Hindlimb muscle (tissue), 1 donor: ENCODE measurements at regions not wholly inside any gene's neighbourhood (a gene's known extent, or its start where the extent isn't known, plus 50 kb on each side); places are given as distances from the start of the nearest gene placed in this dataset.
A peak's percentile ranks its signal among the peaks of the same experiment; 100 is the strongest.
"Not testable (repeated sequence)": the region's sequence is repeated elsewhere in the genome, so short reads cannot be mapped to it uniquely, and the experiment has no call there.

ENCODE experiments used
- DNase-seq: peaks from one replicate; pipeline ENCODE4 v3.0.0-alpha.2; 2013

- DNase-seq: no peak
These were observed 616.9 kb upstream of the GHITM start for GRCh38 chr10:83522456-83522855.

- DNase-seq: no peak
These were observed 616.4 kb upstream of the GHITM start for GRCh38 chr10:83522881-83523386.

- DNase-seq: no peak
These were observed 611.4 kb upstream of the GHITM start for GRCh38 chr10:83527934-83528333.

DNA sequence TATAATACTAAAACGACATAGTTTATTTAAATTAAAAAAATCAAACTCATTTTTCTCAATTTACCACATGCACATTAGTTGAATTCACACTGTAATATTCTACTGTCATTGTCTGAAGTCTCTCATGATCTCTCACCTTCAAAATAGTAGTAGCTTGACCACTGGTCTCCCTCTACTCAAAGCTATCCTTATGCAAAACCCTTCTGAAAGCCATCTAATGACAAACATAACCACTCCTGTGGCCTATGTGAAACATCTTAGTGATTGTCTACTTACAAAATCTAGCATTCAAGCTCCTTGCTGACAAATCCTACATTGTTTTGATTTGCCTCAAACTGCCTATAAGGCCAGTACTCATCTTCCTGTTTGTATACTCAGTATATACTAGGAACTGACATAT lies 606.0 kb upstream of the GHITM start:
- DNase-seq: no peak

DNA sequence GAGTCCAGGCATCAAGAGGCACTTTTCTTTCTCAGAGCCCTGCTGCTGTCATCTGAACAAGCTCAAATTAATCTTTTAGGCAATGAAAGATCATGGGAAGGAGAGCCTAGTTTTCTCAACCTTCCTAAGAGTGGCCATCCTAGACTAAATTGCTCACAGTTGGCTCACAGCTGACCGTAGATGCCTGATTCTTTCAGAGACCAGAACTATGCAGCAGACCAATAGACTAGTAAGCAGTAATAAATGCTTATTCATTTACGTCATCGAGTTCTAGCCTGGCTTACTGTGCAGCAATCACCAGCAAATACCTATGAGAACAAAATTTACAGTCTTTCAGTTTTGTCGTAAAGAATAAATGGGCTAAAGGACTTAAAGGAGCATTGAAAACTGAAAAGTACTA lies 602.9 kb upstream of the GHITM start:
- no peak for DNase-seq

DNA sequence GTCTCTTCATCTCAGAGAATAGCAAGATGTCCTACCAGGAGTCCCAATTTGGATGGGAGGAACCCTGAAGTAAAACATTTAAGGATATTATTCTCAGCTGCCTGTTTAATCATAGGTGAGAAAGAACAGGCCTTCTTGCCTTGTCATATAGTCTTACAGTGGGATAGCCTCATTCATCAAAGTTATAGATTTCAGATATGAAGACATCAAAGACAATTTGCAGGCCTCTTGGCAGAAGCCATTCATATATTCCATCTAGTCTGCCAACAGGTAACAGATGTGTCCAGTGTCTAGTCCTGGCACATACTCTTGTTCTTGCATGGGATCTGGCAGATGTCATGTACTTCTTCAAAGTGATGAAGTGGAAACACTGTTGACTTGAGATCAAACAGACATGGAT lies 601.3 kb upstream of the GHITM start:
- no peak for DNase-seq

DNA sequence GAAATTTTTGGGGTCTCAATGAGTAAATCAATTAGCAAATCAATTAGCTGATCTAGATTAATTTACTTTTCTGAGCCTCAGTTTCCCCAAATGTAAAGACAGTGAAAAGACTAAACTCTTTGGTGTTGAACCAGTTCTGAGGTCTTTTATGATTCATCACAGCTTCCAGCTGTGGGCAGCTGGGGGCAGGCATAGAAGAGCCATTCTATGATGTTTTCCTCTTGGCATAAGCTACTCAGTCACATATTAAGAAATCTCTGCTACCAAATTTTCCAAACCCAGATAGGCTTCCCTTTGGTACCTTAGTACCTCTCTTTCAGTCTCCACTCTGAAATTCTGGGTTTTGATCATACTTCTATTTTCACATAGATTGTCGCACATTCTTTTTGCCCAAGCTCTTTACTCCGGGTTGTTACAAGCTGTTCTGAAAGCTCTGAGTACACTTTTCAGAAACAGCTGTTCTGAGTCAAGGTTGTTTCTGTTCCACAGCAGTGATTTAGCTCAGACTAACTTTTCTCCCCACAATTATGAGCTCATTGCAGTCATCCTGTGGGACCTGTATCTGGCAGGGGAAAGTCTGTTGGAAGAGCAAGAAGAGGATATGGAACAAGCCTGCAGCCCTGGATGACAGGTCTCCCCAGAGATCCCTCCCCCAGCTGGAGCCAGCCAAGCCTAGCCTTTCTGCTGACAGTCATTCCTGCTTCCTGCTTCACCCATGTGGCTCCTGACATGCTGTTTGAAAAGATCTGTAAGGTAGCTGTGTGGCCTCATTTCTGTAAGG lies 599.6 kb upstream of the GHITM start:
- DNase-seq: peak; percentile 89

GRCh38 chr10:83541046-83541445 lies 598.3 kb upstream of the GHITM start:
- DNase-seq: no peak

GRCh38 chr10:83542774-83543411 lies 596.4 kb upstream of the GHITM start:
- DNase-seq: no peak

GRCh38 chr10:83543691-83544462 lies 595.4 kb upstream of the GHITM start:
- no peak for DNase-seq

GRCh38 chr10:83545901-83546391 lies 593.4 kb upstream of the GHITM start:
- no peak for DNase-seq

GRCh38 chr10:83551190-83551589 lies 588.1 kb upstream of the GHITM start:
- DNase-seq: not testable (repeated sequence)

DNA sequence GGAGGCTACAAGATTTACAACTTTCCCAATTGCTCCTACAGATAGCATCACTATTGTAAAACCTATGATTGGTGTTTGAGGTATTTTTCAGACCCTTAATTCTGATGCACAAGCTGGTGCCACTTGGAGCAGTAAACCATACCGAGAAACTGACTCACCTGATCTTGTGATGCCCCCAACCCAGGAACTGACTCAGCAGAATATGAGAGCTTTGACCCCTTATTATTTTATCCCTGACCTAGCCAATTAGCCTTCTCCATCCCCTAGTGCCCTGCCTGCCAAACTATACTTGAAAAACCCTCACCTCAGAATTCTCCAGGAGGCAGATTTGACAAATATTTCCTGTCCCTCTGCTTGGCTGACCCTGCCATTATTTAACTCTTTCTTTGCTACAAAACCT lies 585.9 kb upstream of the GHITM start:
- DNase-seq: no peak

- DNase-seq: no peak
These were observed 584.0 kb upstream of the GHITM start for GRCh38 chr10:83555264-83555663.

- no peak for DNase-seq
These were observed 576.9 kb upstream of the GHITM start for GRCh38 chr10:83562381-83562780.

- no peak for DNase-seq
These were observed 574.3 kb upstream of the GHITM start for GRCh38 chr10:83564889-83565588.

DNA sequence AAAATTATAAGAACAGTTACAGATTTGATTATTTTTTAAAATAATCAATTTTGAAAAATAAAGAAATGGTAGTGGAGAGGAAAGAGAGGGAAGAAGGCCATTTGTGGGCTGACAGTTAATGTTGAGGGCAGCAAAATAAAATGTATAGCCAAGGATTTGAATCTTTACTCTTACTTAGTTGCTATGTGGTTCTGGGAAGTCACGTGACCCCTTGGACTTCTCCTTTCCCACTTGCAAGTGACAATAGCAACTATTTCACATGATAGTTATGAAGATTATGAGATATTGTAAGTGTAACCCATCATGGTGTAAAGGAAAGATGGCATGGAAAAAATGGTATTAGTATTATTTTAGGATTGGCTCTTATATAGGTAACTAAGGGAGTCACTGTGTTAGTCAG lies 567.3 kb upstream of the GHITM start:
- DNase-seq: no peak

DNA sequence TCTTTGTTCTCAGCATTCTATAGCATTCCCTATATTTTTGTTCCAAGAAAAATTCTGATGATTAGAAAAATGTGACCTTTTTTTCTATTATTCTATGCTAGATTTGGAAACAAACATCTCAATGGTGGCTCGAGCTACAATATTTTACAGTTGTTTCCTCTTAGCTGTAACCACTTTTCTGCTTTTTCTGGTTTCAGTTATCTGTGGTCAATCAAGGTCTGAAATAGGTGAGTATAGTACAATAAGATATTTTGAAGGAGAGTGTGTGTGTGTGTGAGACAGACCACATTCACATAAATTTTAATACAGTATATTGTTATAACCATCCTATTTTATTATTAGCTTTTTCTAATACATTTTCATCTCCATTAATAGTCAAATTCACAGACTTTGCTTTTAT lies 564.5 kb upstream of the GHITM start:
- DNase-seq: no peak

- no peak for DNase-seq
These were observed 561.9 kb upstream of the GHITM start for GRCh38 chr10:83577421-83577820.

DNA sequence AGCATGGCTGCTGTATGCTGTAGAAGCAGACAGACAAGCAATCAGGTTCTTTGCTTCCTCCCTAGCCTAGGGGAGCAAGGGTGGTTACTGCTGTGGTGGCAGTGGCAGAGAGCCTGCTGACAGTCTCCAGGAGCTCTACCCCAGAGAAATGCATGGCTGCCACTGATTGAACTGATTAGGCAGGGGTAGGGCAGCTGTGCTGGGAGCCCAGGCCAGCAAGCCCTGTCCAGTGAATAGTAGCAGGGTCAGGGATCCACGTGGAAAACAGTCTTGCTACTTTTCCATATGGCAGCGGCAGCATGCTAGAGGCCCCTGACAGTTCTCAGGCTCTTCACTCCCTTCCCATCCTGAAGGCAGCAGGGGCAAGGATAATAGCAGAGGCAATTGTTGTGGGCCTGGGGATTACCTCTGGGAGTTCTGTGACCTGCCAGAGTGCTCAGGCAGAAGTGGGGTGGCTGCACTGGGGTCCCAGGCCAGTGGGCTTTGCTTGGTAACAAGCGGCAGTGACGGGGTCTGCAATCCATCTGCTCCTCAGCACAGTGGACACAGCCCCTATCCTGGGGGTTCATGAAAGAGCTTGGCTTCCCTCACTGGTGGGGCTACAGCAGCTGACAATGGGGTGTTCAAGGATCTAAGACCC lies 558.8 kb upstream of the GHITM start:
- DNase-seq: no peak

GRCh38 chr10:83582407-83583095 lies 556.8 kb upstream of the GHITM start:
- no peak for DNase-seq
